ENCODE measurements at regions not wholly inside any gene's neighbourhood (a gene's known extent, or its start where the extent isn't known, plus 50 kb on each side); places are given as distances from the start of the nearest gene placed in this dataset.

- no peak for DNase-seq
Measured at GRCh38 chr1:57696043-57696442, 272.2 kb upstream of the DAB1 start.

- DNase-seq: no peak
Measured at GRCh38 chr1:57686306-57686705, 262.4 kb upstream of the DAB1 start.

- no peak for DNase-seq
Measured at GRCh38 chr1:57683037-57683942, 259.4 kb upstream of the DAB1 start.

- DNase-seq: no peak
Measured at GRCh38 chr1:57678138-57678537, 254.3 kb upstream of the DAB1 start.

- no peak for DNase-seq
Measured at GRCh38 chr1:57675776-57676175, 251.9 kb upstream of the DAB1 start.

- no peak for DNase-seq
Measured at GRCh38 chr1:57674801-57675200, 250.9 kb upstream of the DAB1 start.

GRCh38 chr1:57672346-57673140 is 248.7 kb upstream of the DAB1 start:
- no peak for DNase-seq

- DNase-seq: no peak
Measured at GRCh38 chr1:57671750-57672149, 247.9 kb upstream of the DAB1 start.

- no peak for DNase-seq
Measured at GRCh38 chr1:57659804-57660203, 235.9 kb upstream of the DAB1 start.

- DNase-seq: no peak
Measured at GRCh38 chr1:57655161-57655560, 231.3 kb upstream of the DAB1 start.

GRCh38 chr1:57644667-57645066 is 220.8 kb upstream of the DAB1 start:
- no peak for DNase-seq

GRCh38 chr1:57638239-57638638 is 214.4 kb upstream of the DAB1 start:
- DNase-seq: no peak

- no peak for DNase-seq
Measured at GRCh38 chr1:57637155-57637554, 213.3 kb upstream of the DAB1 start.

- no peak for DNase-seq
Measured at GRCh38 chr1:57633881-57634280, 210.0 kb upstream of the DAB1 start.

- DNase-seq: no peak
Measured at GRCh38 chr1:57633056-57633455, 209.2 kb upstream of the DAB1 start.

- DNase-seq: no peak
Measured at GRCh38 chr1:57632401-57632800, 208.5 kb upstream of the DAB1 start.

GRCh38 chr1:57627612-57628011 is 203.8 kb upstream of the DAB1 start:
- no peak for DNase-seq

- no peak for DNase-seq
Measured at GRCh38 chr1:57623791-57624538, 200.1 kb upstream of the DAB1 start.

- DNase-seq: no peak
Measured at GRCh38 chr1:57623039-57623790, 199.4 kb upstream of the DAB1 start.

- DNase-seq: no peak
Measured at GRCh38 chr1:57621776-57622175, 197.9 kb upstream of the DAB1 start.

GRCh38 chr1:57620605-57621004 is 196.7 kb upstream of the DAB1 start:
- no peak for DNase-seq

GRCh38 chr1:57616921-57617320 is 193.1 kb upstream of the DAB1 start:
- no peak for DNase-seq

GRCh38 chr1:57615956-57616355 is 192.1 kb upstream of the DAB1 start:
- DNase-seq: no peak
